ENCODE measurements at regions not wholly inside any gene's neighbourhood (a gene's known extent, or its start where the extent isn't known, plus 50 kb on each side); places are given as distances from the start of the nearest gene placed in this dataset.

DNA sequence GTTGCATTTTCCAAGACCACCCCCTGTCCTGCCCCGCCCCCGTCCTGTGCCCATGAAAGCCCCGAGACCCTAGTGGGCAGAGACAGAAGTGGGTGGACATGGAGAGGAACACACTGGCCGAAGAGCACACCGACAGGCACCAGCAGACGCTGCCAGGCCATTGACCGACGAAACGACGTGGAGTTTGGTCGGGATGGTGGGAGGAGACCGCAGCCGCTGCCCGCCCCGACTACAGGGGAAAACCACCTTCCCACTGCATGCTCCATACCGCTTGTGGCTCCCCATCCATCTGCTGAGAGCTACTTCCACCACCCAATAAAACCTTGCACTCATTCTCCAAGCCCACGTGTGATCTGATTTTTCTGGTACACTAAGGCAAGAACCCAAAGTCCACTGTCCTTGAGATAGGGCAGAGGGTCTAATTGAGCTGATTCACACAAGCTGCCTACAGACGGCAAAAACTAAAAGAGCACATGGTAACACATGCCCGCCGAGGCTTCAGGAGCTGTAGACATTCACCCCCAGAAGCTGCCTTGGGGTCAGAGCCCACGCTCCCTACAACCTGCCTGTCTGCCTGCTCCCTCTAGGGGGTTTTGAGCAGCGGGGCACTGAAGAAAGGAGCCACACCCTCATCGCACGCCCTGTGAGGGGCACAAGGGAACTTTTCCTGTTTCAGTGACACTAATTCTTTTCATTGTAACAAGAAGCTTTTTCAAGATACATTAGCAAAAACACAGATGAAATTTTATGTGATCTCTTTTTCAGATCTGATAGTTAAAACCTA lies 81.2 kb upstream of the RAB3GAP2 start (continued):
- no peak for TF ChIP-seq TAF1 (IDR thresholded peaks at IDR 0.05; ENCODE audit: low read depth, low read length)

Measured in H1 (cell line).